ENCODE measurements at regions not wholly inside any gene's neighbourhood (a gene's known extent, or its start where the extent isn't known, plus 50 kb on each side); places are given as distances from the start of the nearest gene placed in this dataset.

- TF ChIP-seq CTCF (IDR thresholded peaks at IDR 0.05) (no peak), POLR2AphosphoS5 (IDR thresholded peaks at IDR 0.05; ENCODE audit: low read depth, low read length) (no peak), RXRA (IDR thresholded peaks at IDR 0.05; ENCODE audit: borderline replicate concordance, low read depth) (no peak), MXI1 (IDR thresholded peaks at IDR 0.05; ENCODE audit: low read depth, low read length) (no peak), EP300 (IDR thresholded peaks at IDR 0.05; ENCODE audit: borderline replicate concordance in 1 of 2, low read depth in 1 of 2, low read length in 1 of 2) (no peak), TCF12 (IDR thresholded peaks at IDR 0.05) (no peak), GATA2 (CRISPR knock-in tag; IDR thresholded peaks at IDR 0.05) (no peak), RFX5 (IDR thresholded peaks at IDR 0.05; ENCODE audit: low read length) (no peak), TEAD4 (IDR thresholded peaks at IDR 0.05; ENCODE audit: borderline replicate concordance, insufficient read depth) (no peak)
- TF ChIP-seq, protein P1, sequence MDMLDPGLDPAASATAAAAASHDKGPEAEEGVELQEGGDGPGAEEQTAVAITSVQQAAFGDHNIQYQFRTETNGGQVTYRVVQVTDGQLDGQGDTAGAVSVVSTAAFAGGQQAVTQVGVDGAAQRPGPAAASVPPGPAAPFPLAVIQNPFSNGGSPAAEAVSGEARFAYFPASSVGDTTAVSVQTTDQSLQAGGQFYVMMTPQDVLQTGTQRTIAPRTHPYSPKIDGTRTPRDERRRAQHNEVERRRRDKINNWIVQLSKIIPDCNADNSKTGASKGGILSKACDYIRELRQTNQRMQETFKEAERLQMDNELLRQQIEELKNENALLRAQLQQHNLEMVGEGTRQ (IDR thresholded peaks at IDR 0.05; ENCODE audit: borderline replicate concordance, low read depth, low read length), result no peak
These were observed 59.9 kb upstream of the IFNG-AS1 start for GRCh38 chr12:67929384-67929772.

All from SK-N-SH (cell line).